ENCODE measurements at regions not wholly inside any gene's neighbourhood (a gene's known extent, or its start where the extent isn't known, plus 50 kb on each side); places are given as distances from the start of the nearest gene placed in this dataset.

- Mint-ChIP-seq H3K4me1 (ENCODE audit: low read depth) (no peaks in the 10 kb centered on the region), H3K27ac (no peak overlapping the region), H3K4me3 (no peak overlapping the region), H3K36me3 (ENCODE audit: low read depth) (peaks cover 4% of the 10 kb centered on the region), H3K27me3 (ENCODE audit: low read depth) (no peaks in the 10 kb centered on the region), H3K9me3 (peaks cover 3% of the 10 kb centered on the region)
- intact Hi-C loops (cut with micrococcal nuclease), result no loop called here
- DNase-seq, result no peak
- CTCF ChIA-PET, result no interaction called here
Measured at GRCh38 chr7:152966189-152966588, 206.6 kb downstream of the ACTR3B start.

- intact Hi-C loops (cut with micrococcal nuclease), result no loop called here
- H3K9me3 Mint-ChIP-seq, result no peaks in the 10 kb centered on the region
- H3K27ac Mint-ChIP-seq, result no peak overlapping the region
- CTCF ChIA-PET, result no interaction called here
- H3K4me3 Mint-ChIP-seq, result no peak overlapping the region
- DNase-seq, result no peak
- peaks cover 5% of the 10 kb centered on the region for H3K36me3 Mint-ChIP-seq (ENCODE audit: low read depth)
- peaks cover 2% of the 10 kb centered on the region for H3K27me3 Mint-ChIP-seq (ENCODE audit: low read depth)
- no peaks in the 10 kb centered on the region for H3K4me1 Mint-ChIP-seq (ENCODE audit: low read depth)
Measured at GRCh38 chr7:152967958-152968357, 208.4 kb downstream of the ACTR3B start.

GRCh38 chr7:152968514-152968913 lies 209.0 kb downstream of the ACTR3B start:
- Mint-ChIP-seq H3K27ac (no peak overlapping the region), H3K9me3 (no peaks in the 10 kb centered on the region), H3K36me3 (ENCODE audit: low read depth) (peaks cover 5% of the 10 kb centered on the region), H3K27me3 (ENCODE audit: low read depth) (peaks cover 2% of the 10 kb centered on the region), H3K4me3 (no peak overlapping the region), H3K4me1 (ENCODE audit: low read depth) (no peaks in the 10 kb centered on the region)
- CTCF ChIA-PET, result no interaction called here
- intact Hi-C loops (cut with micrococcal nuclease), result no loop called here
- DNase-seq, result no peak

- CTCF ChIA-PET, result no interaction called here
- H3K9me3 Mint-ChIP-seq, result no peaks in the 10 kb centered on the region
- intact Hi-C loops (cut with micrococcal nuclease), result no loop called here
- no peaks in the 10 kb centered on the region for H3K4me1 Mint-ChIP-seq (ENCODE audit: low read depth)
- no peak overlapping the region for H3K27ac Mint-ChIP-seq
- H3K36me3 Mint-ChIP-seq (ENCODE audit: low read depth), result peaks cover 5% of the 10 kb centered on the region
- no peak overlapping the region for H3K4me3 Mint-ChIP-seq
- no peak for DNase-seq
- H3K27me3 Mint-ChIP-seq (ENCODE audit: low read depth), result peaks cover 2% of the 10 kb centered on the region
Measured at GRCh38 chr7:152969335-152969734, 209.8 kb downstream of the ACTR3B start.

- Mint-ChIP-seq H3K27me3 (ENCODE audit: low read depth) (peaks cover 2% of the 10 kb centered on the region), H3K9me3 (no peaks in the 10 kb centered on the region), H3K4me3 (no peak overlapping the region), H3K27ac (no peak overlapping the region), H3K4me1 (ENCODE audit: low read depth) (no peaks in the 10 kb centered on the region), H3K36me3 (ENCODE audit: low read depth) (peaks cover 5% of the 10 kb centered on the region)
- intact Hi-C loops (cut with micrococcal nuclease), result no loop called here
- no peak for DNase-seq
- CTCF ChIA-PET, result no interaction called here
Measured at GRCh38 chr7:152969839-152970238, 210.3 kb downstream of the ACTR3B start.

GRCh38 chr7:152970481-152970880 lies 210.9 kb downstream of the ACTR3B start:
- no peak overlapping the region for H3K27ac Mint-ChIP-seq
- CTCF ChIA-PET, result no interaction called here

DNA sequence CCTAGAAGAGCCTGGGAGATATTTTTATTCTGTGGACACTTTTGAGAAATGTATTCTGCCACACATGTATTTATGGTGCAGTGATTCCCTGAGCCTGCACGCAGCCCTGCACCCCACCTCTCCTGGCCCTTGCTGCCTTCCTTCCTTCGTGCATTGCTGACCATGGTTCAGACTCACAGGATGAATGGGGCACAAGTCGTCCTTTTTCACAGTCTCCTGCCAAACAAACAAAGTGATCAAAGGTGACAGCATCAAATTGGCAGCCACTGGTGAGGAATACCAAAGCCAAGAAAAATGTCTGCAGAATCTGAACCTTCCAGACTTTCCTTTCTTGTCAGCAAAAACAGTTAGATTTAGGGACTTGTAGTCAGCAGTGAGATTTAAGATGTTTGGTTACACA lies 215.0 kb downstream of the ACTR3B start:
- intact Hi-C loops (cut with micrococcal nuclease), result no loop called here
- Mint-ChIP-seq H3K4me1 (ENCODE audit: low read depth) (no peaks in the 10 kb centered on the region), H3K27ac (no peak overlapping the region), H3K9me3 (no peaks in the 10 kb centered on the region), H3K36me3 (ENCODE audit: low read depth) (peaks cover 5% of the 10 kb centered on the region), H3K27me3 (ENCODE audit: low read depth) (peaks cover 2% of the 10 kb centered on the region), H3K4me3 (no peak overlapping the region)
- DNase-seq, result no peak
- CTCF ChIA-PET, result no interaction called here

More at GRCh38 chr7:152970481-152970880, 210.9 kb downstream of the ACTR3B start:
- Mint-ChIP-seq H3K4me1 (ENCODE audit: low read depth) (no peaks in the 10 kb centered on the region), H3K36me3 (ENCODE audit: low read depth) (peaks cover 5% of the 10 kb centered on the region), H3K27me3 (ENCODE audit: low read depth) (peaks cover 2% of the 10 kb centered on the region), H3K9me3 (no peaks in the 10 kb centered on the region), H3K4me3 (no peak overlapping the region)
- intact Hi-C loops (cut with micrococcal nuclease), result no loop called here
- no peak for DNase-seq

GRCh38 chr7:152975076-152975475 lies 215.5 kb downstream of the ACTR3B start:
- intact Hi-C loops (cut with micrococcal nuclease), result no loop called here
- H3K9me3 Mint-ChIP-seq, result no peaks in the 10 kb centered on the region
- H3K4me1 Mint-ChIP-seq (ENCODE audit: low read depth), result no peaks in the 10 kb centered on the region
- no peak overlapping the region for H3K4me3 Mint-ChIP-seq
- H3K36me3 Mint-ChIP-seq (ENCODE audit: low read depth), result peaks cover 5% of the 10 kb centered on the region
- peaks cover 2% of the 10 kb centered on the region for H3K27me3 Mint-ChIP-seq (ENCODE audit: low read depth)
- CTCF ChIA-PET, result no interaction called here
- H3K27ac Mint-ChIP-seq, result no peak overlapping the region
- no peak for DNase-seq

DNA sequence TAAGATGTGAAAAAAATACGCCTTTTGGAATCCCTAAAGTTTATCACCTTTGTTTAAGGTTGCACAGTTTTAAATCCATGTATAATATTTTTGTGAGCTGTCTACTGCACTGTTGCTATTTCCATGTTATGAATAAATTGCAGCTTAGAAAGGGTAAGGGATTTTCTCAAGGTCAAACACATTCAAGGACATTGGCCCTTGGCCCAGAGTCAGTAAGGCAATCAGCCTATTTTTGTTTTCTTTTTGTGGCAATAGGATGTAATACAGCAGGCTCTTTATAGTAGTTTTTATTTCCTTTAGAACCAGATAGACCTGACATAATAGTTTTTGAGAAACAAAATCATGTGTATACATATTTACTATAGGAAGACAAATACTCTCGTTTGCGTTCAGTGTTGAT lies 219.8 kb downstream of the ACTR3B start:
- no peak for DNase-seq
- Mint-ChIP-seq H3K27ac (no peak overlapping the region), H3K9me3 (no peaks in the 10 kb centered on the region), H3K36me3 (ENCODE audit: low read depth) (no peaks in the 10 kb centered on the region), H3K4me1 (ENCODE audit: low read depth) (no peaks in the 10 kb centered on the region), H3K27me3 (ENCODE audit: low read depth) (peaks cover 2% of the 10 kb centered on the region), H3K4me3 (no peak overlapping the region)
- intact Hi-C loops (cut with micrococcal nuclease), result no loop called here
- CTCF ChIA-PET, result no interaction called here

- CTCF ChIA-PET, result no interaction called here
- no peaks in the 10 kb centered on the region for H3K36me3 Mint-ChIP-seq (ENCODE audit: low read depth)
- no peaks in the 10 kb centered on the region for H3K9me3 Mint-ChIP-seq
- no peak overlapping the region for H3K27ac Mint-ChIP-seq
- H3K27me3 Mint-ChIP-seq (ENCODE audit: low read depth), result peaks cover 2% of the 10 kb centered on the region
- H3K4me1 Mint-ChIP-seq (ENCODE audit: low read depth), result no peaks in the 10 kb centered on the region
- DNase-seq, result no peak
- intact Hi-C loops (cut with micrococcal nuclease), result no loop called here
- H3K4me3 Mint-ChIP-seq, result no peak overlapping the region
Measured at GRCh38 chr7:152984421-152984820, 224.9 kb downstream of the ACTR3B start.

DNA sequence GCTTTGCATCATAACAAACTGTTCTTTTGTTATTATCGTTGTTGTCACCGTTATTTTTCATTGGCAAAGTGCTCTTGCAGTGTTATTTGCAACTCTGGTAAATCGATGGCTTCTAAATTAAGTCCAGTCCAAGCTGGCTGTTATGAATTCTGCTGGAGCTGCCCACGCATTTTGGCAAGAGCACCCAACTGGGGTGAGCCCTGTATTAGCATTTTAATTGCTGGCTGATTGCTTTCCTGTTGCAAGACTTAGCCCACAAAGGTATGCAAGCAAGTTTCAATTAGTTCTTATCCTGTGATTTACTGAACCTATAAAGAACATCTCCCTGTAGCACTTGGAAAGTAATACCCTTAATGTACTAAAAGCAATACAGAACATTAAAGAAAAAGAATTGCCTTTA lies 226.8 kb downstream of the ACTR3B start:
- intact Hi-C loops (cut with micrococcal nuclease), result no loop called here
- CTCF ChIA-PET, result no interaction called here
- Mint-ChIP-seq H3K9me3 (no peaks in the 10 kb centered on the region), H3K27ac (no peak overlapping the region), H3K4me1 (ENCODE audit: low read depth) (no peaks in the 10 kb centered on the region), H3K4me3 (no peak overlapping the region), H3K36me3 (ENCODE audit: low read depth) (no peaks in the 10 kb centered on the region), H3K27me3 (ENCODE audit: low read depth) (peaks cover 2% of the 10 kb centered on the region)
- no peak for DNase-seq

DNA sequence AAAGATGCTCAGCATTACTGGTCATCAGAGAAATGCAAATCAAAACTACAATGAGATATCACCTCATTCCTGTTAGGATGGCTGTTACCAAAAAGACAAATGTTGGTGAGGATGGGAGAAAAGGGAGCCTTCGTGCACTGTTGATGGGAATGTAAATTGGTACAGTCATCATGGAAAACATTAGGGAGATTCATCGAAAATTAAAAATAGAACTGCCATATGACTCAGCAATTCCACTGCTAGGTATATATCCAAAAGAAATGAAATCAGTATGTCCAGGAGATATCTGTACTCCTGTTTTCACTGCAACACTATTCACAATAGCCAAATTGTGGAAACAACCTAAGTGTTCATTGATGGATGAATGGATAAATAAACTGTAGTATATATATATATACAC lies 228.1 kb downstream of the ACTR3B start:
- H3K4me1 Mint-ChIP-seq (ENCODE audit: low read depth), result no peaks in the 10 kb centered on the region
- no peak overlapping the region for H3K4me3 Mint-ChIP-seq
- no peak for DNase-seq
- no peaks in the 10 kb centered on the region for H3K36me3 Mint-ChIP-seq (ENCODE audit: low read depth)
- H3K9me3 Mint-ChIP-seq, result no peaks in the 10 kb centered on the region
- CTCF ChIA-PET, result no interaction called here
- intact Hi-C loops (cut with micrococcal nuclease), result no loop called here
- no peak overlapping the region for H3K27ac Mint-ChIP-seq
- no peaks in the 10 kb centered on the region for H3K27me3 Mint-ChIP-seq (ENCODE audit: low read depth)

- Mint-ChIP-seq H3K9me3 (no peaks in the 10 kb centered on the region), H3K4me1 (ENCODE audit: low read depth) (no peaks in the 10 kb centered on the region), H3K4me3 (no peak overlapping the region), H3K27ac (peak overlapping the region; percentile 77), H3K36me3 (ENCODE audit: low read depth) (no peaks in the 10 kb centered on the region), H3K27me3 (ENCODE audit: low read depth) (no peaks in the 10 kb centered on the region)
- no peak for DNase-seq
- intact Hi-C loops (cut with micrococcal nuclease), result no loop called here
- CTCF ChIA-PET, result no interaction called here
Measured at GRCh38 chr7:152989889-152990380, 230.4 kb downstream of the ACTR3B start.

DNA sequence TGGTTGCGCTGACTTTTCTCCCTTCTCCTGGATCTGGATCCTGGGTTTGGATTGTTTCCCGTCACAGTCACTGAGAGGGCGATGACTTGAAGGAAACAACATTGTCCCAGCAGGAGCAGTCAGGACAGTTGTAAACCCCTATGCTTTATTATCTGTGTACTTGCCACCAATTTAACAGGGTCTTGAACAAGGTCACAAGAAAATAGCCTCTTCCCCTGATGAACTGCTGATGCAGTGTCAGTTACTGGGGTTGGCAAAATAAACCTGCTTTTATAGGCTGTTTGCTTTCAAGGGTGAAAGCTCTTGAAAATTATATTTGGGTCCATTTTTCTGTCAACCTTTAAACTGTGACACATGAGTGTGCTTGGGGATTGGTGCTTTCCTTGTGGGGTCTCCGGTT lies 238.9 kb downstream of the ACTR3B start:
- CTCF ChIA-PET, result no interaction called here
- H3K4me1 Mint-ChIP-seq (ENCODE audit: low read depth), result no peaks in the 10 kb centered on the region

More for the DNA sequence above, 238.9 kb downstream of the ACTR3B start:
- Mint-ChIP-seq H3K27ac (no peak overlapping the region), H3K9me3 (peaks cover 15% of the 10 kb centered on the region), H3K27me3 (ENCODE audit: low read depth) (no peaks in the 10 kb centered on the region), H3K4me3 (no peak overlapping the region), H3K36me3 (ENCODE audit: low read depth) (no peaks in the 10 kb centered on the region)
- intact Hi-C loops (cut with micrococcal nuclease), result no loop called here
- DNase-seq, result no peak

Measured in activated naive CD4-positive, alpha-beta T cell treated with anti-CD3 and anti-CD28 coated beads for 36 hours (primary cell).